PC-3 (cell line): ENCODE measurements at regions not wholly inside any gene's neighbourhood (a gene's known extent, or its start where the extent isn't known, plus 50 kb on each side); places are given as distances from the start of the nearest gene placed in this dataset.

ENCODE experiments used
- CTCF ChIP-seq: fragments of 300-600 bp; sonication (generic); conservative IDR thresholded peaks from 2 replicates; pipeline ENCODE4 v1.5.1; 2017; ENCODE audit warnings: antibody characterized with exemption, low read depth, mild to moderate bottlenecking, low read length
- EZH2phosphoT487 ChIP-seq: fragments of 300-600 bp; sonication (generic); IDR thresholded peaks from 2 replicates; pipeline ENCODE4 v1.6.1; 2018; ENCODE audit warnings: mild to moderate bottlenecking, antibody characterized with exemption, low read length, borderline replicate concordance

GRCh38 chr2:78546843-78547242 is 478.7 kb upstream of the REG3G start:
- TF ChIP-seq CTCF, result no peak
- no peak for TF ChIP-seq EZH2phosphoT487
